ENCODE measurements at regions not wholly inside any gene's neighbourhood (a gene's known extent, or its start where the extent isn't known, plus 50 kb on each side); places are given as distances from the start of the nearest gene placed in this dataset.

- H3K27ac ChIP-seq: peak overlapping the region; percentile 65
- TF ChIP-seq CTCF (conservative IDR thresholded peaks at IDR 0.05; ENCODE audit: low read depth): no peak
- no peak for DNase-seq (ENCODE audit: low spot score)
- CTCF ChIA-PET: interaction anchor here (0.6 to 0.9 kb wide), 2 partner anchors 78 to 148 kb away, joined by 3 to 5 read pairs; no protein-coding TSS in a partner anchor
- POLR2A ChIA-PET (ENCODE audit: low non-redundant PET): no interaction called here
Observed at GRCh38 chr15:100725121-100726069, 123.0 kb downstream of the ASB7 start.

GRCh38 chr15:100726070-100726420 lies 123.7 kb downstream of the ASB7 start:
- POLR2A ChIA-PET (ENCODE audit: low non-redundant PET): no interaction called here

GRCh38 chr15:100726421-100727190 lies 124.2 kb downstream of the ASB7 start:
- TF ChIP-seq CTCF (conservative IDR thresholded peaks at IDR 0.05; ENCODE audit: low read depth): no peak
- CTCF ChIA-PET: no interaction called here
- DNase-seq (ENCODE audit: low spot score): no peak
- POLR2A ChIA-PET (ENCODE audit: low non-redundant PET): no interaction called here
- H3K27ac ChIP-seq: peak overlapping the region; percentile 65; the same call in 1 of the 2 replicates

More at GRCh38 chr15:100726070-100726420, 123.7 kb downstream of the ASB7 start:
- no peak for DNase-seq (ENCODE audit: low spot score)
- no peak for TF ChIP-seq CTCF (conservative IDR thresholded peaks at IDR 0.05; ENCODE audit: low read depth)
- CTCF ChIA-PET: interaction anchor here (0.9 kb wide), 1 partner anchor 147 kb away, joined by 3 read pairs; no protein-coding TSS in a partner anchor
- H3K27ac ChIP-seq: peak overlapping the region; percentile 65; the same call in 1 of the 2 replicates

- peak overlapping the region; percentile 65 for H3K27ac ChIP-seq
- ChIA-PET CTCF (interaction anchor here (0.7 kb wide), 2 partner anchors 10 to 31 kb away, joined by 3 read pairs; no protein-coding TSS in a partner anchor), POLR2A (ENCODE audit: low non-redundant PET) (no interaction called here)
- no peak for TF ChIP-seq CTCF (conservative IDR thresholded peaks at IDR 0.05; ENCODE audit: low read depth)
- DNase-seq (ENCODE audit: low spot score): peak; percentile 76
Observed at GRCh38 chr15:100727291-100727851, 125.0 kb downstream of the ASB7 start.

GRCh38 chr15:100728371-100729201 lies 126.2 kb downstream of the ASB7 start:
- TF ChIP-seq CTCF (conservative IDR thresholded peaks at IDR 0.05; ENCODE audit: low read depth): no peak
- no peak for DNase-seq (ENCODE audit: low spot score)
- CTCF ChIA-PET: no interaction called here

More at GRCh38 chr15:100728371-100729201, 126.2 kb downstream of the ASB7 start:
- H3K27ac ChIP-seq: no peak overlapping the region
- POLR2A ChIA-PET (ENCODE audit: low non-redundant PET): no interaction called here
